OCI-LY3 (cell line): ENCODE measurements at regions not wholly inside any gene's neighbourhood (a gene's known extent, or its start where the extent isn't known, plus 50 kb on each side); places are given as distances from the start of the nearest gene placed in this dataset.

Experiments
- H2AFZ ChIP-seq: fragments of 200-600, 300-600 bp; shearing (Covaris generic); 2 replicates; pipeline ENCODE4 v1.6.0; 2014; ENCODE audit warnings: antibody characterized with exemption, low read depth, low read length
- H3K27ac ChIP-seq: fragments of 200-600, 300-600 bp; sonication (generic); 2 replicates; pipeline ENCODE4 v1.5.1; 2014; ENCODE audit warnings: mild to moderate bottlenecking, low read length, moderate library complexity, mixed read lengths
- H3K27me3 ChIP-seq: fragments of 200-600, 300-600 bp; sonication (generic); 2 replicates; pipeline ENCODE4 v1.6.1; 2014; ENCODE audit warnings: low read depth, low read length, mixed read lengths
- H3K36me3 ChIP-seq: fragments of 200-600, 300-600 bp; sonication (generic); replicated peaks from 2 replicates; pipeline ENCODE3; 2014; ENCODE audit warnings: low read depth, low read length, mixed read lengths
- H3K4me1 ChIP-seq: fragments of 300-600, 200-600 bp; sonication (generic); 2 replicates; pipeline ENCODE4 v1.6.1; 2014; ENCODE audit warnings: low read length, mixed read lengths
- H3K4me2 ChIP-seq: fragments of 200-600, 300-600 bp; sonication (generic); 2 replicates; pipeline ENCODE4 v1.6.1; 2014; ENCODE audit warnings: low read length, mixed read lengths
- H3K4me3 ChIP-seq: fragments of 300-600, 200-600 bp; sonication (generic); 2 replicates; pipeline ENCODE4 v1.5.1; 2014; ENCODE audit warnings: antibody characterized with exemption, mild to moderate bottlenecking, low read length, moderate library complexity
- H3K79me2 ChIP-seq: fragments of 300-600, 200-600 bp; shearing (Covaris generic); 2 replicates; pipeline ENCODE4 v1.6.1; 2014; ENCODE audit warnings: mild to moderate bottlenecking, low read length, mixed read lengths
- H3K9ac ChIP-seq: fragments of 300-600, 200-600 bp; shearing (Covaris generic); 2 replicates; pipeline ENCODE4 v1.6.0; 2014; ENCODE audit warnings: mild to moderate bottlenecking, low read length, moderate library complexity
- H3K9me3 ChIP-seq: fragments of 200-600, 300-600 bp; shearing (Covaris generic); 2 replicates; pipeline ENCODE4 v1.6.1; 2014; ENCODE audit warnings: low read length, mixed read lengths; ENCODE audit not compliant: insufficient read depth
- H4K20me1 ChIP-seq: fragments of 200-600, 300-600 bp; sonication (generic); 2 replicates; pipeline ENCODE4 v1.6.1; 2016; ENCODE audit warnings: low read length, mixed read lengths; ENCODE audit not compliant: insufficient read depth
- CTCF ChIP-seq: fragments of 200-600, 300-600 bp; sonication (generic); IDR thresholded peaks from 2 replicates; pipeline ENCODE4 v1.5.1; 2014; ENCODE audit warnings: antibody characterized with exemption, low read length, low read depth
- EZH2phosphoT487 ChIP-seq: fragments of 200-600 bp; shearing (Covaris generic); IDR thresholded peaks from 2 replicates; pipeline ENCODE4 v1.6.1; 2018; ENCODE audit warnings: antibody characterized with exemption, mixed run types, low read depth

GRCh38 chrX:13900351-13900750 is 83.5 kb upstream of the GPM6B start:
- Histone ChIP-seq H3K36me3 (no peaks in the 10 kb centered on the region), H3K27ac (no peak overlapping the region), H3K4me2 (no peak overlapping the region), H3K27me3 (no peaks in the 10 kb centered on the region), H4K20me1 (no peaks in the 10 kb centered on the region), H3K79me2 (peaks cover 16% of the 10 kb centered on the region), H2AFZ (no peak overlapping the region), H3K4me3 (no peak overlapping the region), H3K9ac (no peak overlapping the region), H3K4me1 (peaks cover 14% of the 10 kb centered on the region), H3K9me3 (no peaks in the 10 kb centered on the region)
- TF ChIP-seq EZH2phosphoT487 (no peak), CTCF (no peak)

GRCh38 chrX:13899607-13900006 is 82.7 kb upstream of the GPM6B start:
- TF ChIP-seq CTCF (no peak), EZH2phosphoT487 (no peak)
- Histone ChIP-seq H3K4me3 (no peak overlapping the region), H3K36me3 (no peaks in the 10 kb centered on the region), H3K4me2 (no peak overlapping the region), H4K20me1 (no peaks in the 10 kb centered on the region), H3K27me3 (no peaks in the 10 kb centered on the region), H3K9me3 (no peaks in the 10 kb centered on the region), H3K79me2 (peaks cover 14% of the 10 kb centered on the region), H3K9ac (no peak overlapping the region), H2AFZ (no peak overlapping the region), H3K4me1 (peaks cover 13% of the 10 kb centered on the region), H3K27ac (no peak overlapping the region)

GRCh38 chrX:13898603-13899002 is 81.7 kb upstream of the GPM6B start:
- Histone ChIP-seq H3K36me3 (no peaks in the 10 kb centered on the region), H2AFZ (peak overlapping the region; percentile 72), H3K79me2 (peaks cover 17% of the 10 kb centered on the region), H3K4me3 (peak overlapping the region; percentile 63), H4K20me1 (no peaks in the 10 kb centered on the region), H3K27ac (peak overlapping the region; percentile 77), H3K9me3 (no peaks in the 10 kb centered on the region), H3K4me2 (peak overlapping the region; percentile 89), H3K4me1 (peaks cover 13% of the 10 kb centered on the region), H3K27me3 (no peaks in the 10 kb centered on the region), H3K9ac (peak overlapping the region; percentile 56)
- TF ChIP-seq EZH2phosphoT487 (no peak), CTCF (no peak)

GRCh38 chrX:13898083-13898482 is 81.2 kb upstream of the GPM6B start:
- H2AFZ ChIP-seq, result peak overlapping the region; percentile 72
- H3K4me1 ChIP-seq, result peaks cover 13% of the 10 kb centered on the region
- peak overlapping the region; percentile 63 for H3K4me3 ChIP-seq
- H3K4me2 ChIP-seq, result peak overlapping the region; percentile 89
- no peaks in the 10 kb centered on the region for H3K9me3 ChIP-seq
- TF ChIP-seq EZH2phosphoT487 (no peak), CTCF (peak; percentile 69)
- H3K79me2 ChIP-seq, result peaks cover 18% of the 10 kb centered on the region
- no peaks in the 10 kb centered on the region for H4K20me1 ChIP-seq
- H3K36me3 ChIP-seq, result no peaks in the 10 kb centered on the region
- no peaks in the 10 kb centered on the region for H3K27me3 ChIP-seq
- peak overlapping the region; percentile 77 for H3K27ac ChIP-seq
- H3K9ac ChIP-seq, result peak overlapping the region; percentile 56
